HepG2 (cell line): ENCODE measurements at regions not wholly inside any gene's neighbourhood (a gene's known extent, or its start where the extent isn't known, plus 50 kb on each side); places are given as distances from the start of the nearest gene placed in this dataset.

ENCODE experiments used
- CBFB ChIP-seq: sonication (generic); formaldehyde crosslinking; IDR thresholded peaks from 2 replicates; pipeline ENCODE4 v1.4.0; 2020; ENCODE audit warnings: missing genetic modification reagents
- DPF2 ChIP-seq: sonication (generic); formaldehyde crosslinking; IDR thresholded peaks from 2 replicates; pipeline ENCODE4 v1.4.0; 2020; ENCODE audit warnings: mild to moderate bottlenecking, low read depth, missing genetic modification reagents, borderline replicate concordance
- SP2 ChIP-seq: sonication (generic); formaldehyde crosslinking; IDR thresholded peaks from 2 replicates; pipeline ENCODE4 v1.5.1; 2020; ENCODE audit warnings: mild to moderate bottlenecking, missing genetic modification reagents
- ZFP1 ChIP-seq: IDR thresholded peaks from 2 replicates; pipeline ENCODE4 v1.6.1; 2016
- ZKSCAN1 ChIP-seq: fragments of 150-350 bp; IDR thresholded peaks from 2 replicates; pipeline ENCODE4 v1.6.1; 2014; ENCODE audit warnings: low read length
- ZNF75D ChIP-seq: sonication (generic); formaldehyde crosslinking; IDR thresholded peaks from 2 replicates; pipeline ENCODE4 v1.8.1; 2023; ENCODE audit warnings: missing genetic modification reagents, mild to moderate bottlenecking, borderline replicate concordance
- TF ChIP-seq, protein P1 (sequence below): sonication (generic); formaldehyde crosslinking; IDR thresholded peaks from 2 replicates; pipeline ENCODE4 v1.4.0; 2020; ENCODE audit warnings: missing genetic modification reagents
- TF ChIP-seq, protein P2 (sequence below): sonication (generic); formaldehyde crosslinking; IDR thresholded peaks from 2 replicates; pipeline ENCODE4 v1.4.0; 2020; ENCODE audit warnings: missing genetic modification reagents
- TF ChIP-seq, protein P3 (sequence below), 2 experiments: IDR thresholded peaks; 2 replicates each; pipeline ENCODE4 v1.6.1; 2011 to 2012; ENCODE audit warnings: low read length in 2 of 2, borderline replicate concordance in 1 of 2, low read depth in 1 of 2, mild to moderate bottlenecking in 1 of 2, moderate library complexity in 1 of 2

DNA sequence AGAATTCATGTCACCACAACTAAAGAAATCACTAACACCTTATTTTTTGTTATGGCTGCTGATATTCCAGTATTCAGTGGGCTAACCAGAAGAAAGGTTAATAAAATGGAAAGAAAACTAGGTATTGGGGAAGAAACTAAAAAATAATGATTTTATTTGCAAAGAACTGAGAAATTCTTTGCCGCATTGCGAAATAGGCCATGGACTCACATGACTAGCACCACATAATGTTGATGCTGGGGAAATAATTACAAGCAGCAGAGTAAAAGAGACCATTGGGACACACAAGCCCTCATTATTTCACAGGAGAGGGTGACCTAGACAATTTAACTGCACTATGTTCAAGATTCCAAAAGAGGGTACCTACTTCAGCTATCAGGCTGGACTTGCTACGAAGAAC, 1411.5 kb downstream of the SLITRK5 start:
- TF ChIP-seq, protein P1, sequence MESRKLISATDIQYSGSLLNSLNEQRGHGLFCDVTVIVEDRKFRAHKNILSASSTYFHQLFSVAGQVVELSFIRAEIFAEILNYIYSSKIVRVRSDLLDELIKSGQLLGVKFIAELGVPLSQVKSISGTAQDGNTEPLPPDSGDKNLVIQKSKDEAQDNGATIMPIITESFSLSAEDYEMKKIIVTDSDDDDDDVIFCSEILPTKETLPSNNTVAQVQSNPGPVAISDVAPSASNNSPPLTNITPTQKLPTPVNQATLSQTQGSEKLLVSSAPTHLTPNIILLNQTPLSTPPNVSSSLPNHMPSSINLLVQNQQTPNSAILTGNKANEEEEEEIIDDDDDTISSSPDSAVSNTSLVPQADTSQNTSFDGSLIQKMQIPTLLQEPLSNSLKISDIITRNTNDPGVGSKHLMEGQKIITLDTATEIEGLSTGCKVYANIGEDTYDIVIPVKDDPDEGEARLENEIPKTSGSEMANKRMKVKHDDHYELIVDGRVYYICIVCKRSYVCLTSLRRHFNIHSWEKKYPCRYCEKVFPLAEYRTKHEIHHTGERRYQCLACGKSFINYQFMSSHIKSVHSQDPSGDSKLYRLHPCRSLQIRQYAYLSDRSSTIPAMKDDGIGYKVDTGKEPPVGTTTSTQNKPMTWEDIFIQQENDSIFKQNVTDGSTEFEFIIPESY, result no peak
- no peak for TF ChIP-seq DPF2 (CRISPR knock-in tag)
- TF ChIP-seq, protein P2, sequence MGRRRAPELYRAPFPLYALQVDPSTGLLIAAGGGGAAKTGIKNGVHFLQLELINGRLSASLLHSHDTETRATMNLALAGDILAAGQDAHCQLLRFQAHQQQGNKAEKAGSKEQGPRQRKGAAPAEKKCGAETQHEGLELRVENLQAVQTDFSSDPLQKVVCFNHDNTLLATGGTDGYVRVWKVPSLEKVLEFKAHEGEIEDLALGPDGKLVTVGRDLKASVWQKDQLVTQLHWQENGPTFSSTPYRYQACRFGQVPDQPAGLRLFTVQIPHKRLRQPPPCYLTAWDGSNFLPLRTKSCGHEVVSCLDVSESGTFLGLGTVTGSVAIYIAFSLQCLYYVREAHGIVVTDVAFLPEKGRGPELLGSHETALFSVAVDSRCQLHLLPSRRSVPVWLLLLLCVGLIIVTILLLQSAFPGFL (CRISPR knock-in tag), result no peak
- no peak for TF ChIP-seq ZNF75D (CRISPR knock-in tag)
- no peak for TF ChIP-seq ZFP1
- TF ChIP-seq, protein P3, sequence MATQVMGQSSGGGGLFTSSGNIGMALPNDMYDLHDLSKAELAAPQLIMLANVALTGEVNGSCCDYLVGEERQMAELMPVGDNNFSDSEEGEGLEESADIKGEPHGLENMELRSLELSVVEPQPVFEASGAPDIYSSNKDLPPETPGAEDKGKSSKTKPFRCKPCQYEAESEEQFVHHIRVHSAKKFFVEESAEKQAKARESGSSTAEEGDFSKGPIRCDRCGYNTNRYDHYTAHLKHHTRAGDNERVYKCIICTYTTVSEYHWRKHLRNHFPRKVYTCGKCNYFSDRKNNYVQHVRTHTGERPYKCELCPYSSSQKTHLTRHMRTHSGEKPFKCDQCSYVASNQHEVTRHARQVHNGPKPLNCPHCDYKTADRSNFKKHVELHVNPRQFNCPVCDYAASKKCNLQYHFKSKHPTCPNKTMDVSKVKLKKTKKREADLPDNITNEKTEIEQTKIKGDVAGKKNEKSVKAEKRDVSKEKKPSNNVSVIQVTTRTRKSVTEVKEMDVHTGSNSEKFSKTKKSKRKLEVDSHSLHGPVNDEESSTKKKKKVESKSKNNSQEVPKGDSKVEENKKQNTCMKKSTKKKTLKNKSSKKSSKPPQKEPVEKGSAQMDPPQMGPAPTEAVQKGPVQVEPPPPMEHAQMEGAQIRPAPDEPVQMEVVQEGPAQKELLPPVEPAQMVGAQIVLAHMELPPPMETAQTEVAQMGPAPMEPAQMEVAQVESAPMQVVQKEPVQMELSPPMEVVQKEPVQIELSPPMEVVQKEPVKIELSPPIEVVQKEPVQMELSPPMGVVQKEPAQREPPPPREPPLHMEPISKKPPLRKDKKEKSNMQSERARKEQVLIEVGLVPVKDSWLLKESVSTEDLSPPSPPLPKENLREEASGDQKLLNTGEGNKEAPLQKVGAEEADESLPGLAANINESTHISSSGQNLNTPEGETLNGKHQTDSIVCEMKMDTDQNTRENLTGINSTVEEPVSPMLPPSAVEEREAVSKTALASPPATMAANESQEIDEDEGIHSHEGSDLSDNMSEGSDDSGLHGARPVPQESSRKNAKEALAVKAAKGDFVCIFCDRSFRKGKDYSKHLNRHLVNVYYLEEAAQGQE (IDR thresholded peaks at IDR 0.05; ENCODE audit: borderline replicate concordance in 1 of 2, low read depth in 1 of 2, low read length in 2 of 2), result no peak
- TF ChIP-seq ZKSCAN1, result no peak
- TF ChIP-seq SP2 (CRISPR knock-in tag), result no peak
- TF ChIP-seq CBFB, result no peak
